Osteoblast (primary cell): ENCODE measurements at regions not wholly inside any gene's neighbourhood (a gene's known extent, or its start where the extent isn't known, plus 50 kb on each side); places are given as distances from the start of the nearest gene placed in this dataset.

Experiments used
- DNase-seq: peaks from one replicate; pipeline ENCODE4 v3.0.0; 2011; ENCODE audit warnings: low spot score, mixed read lengths; ENCODE audit not compliant: insufficient read length; ENCODE audit errors: missing footprints
- H2AFZ ChIP-seq: 2 replicates; pipeline ENCODE4 v1.6.0; 2011; ENCODE audit warnings: mild to moderate bottlenecking, low read length
- H3K27ac ChIP-seq: 2 replicates; pipeline ENCODE4 v1.5.1; 2011; ENCODE audit warnings: mild to moderate bottlenecking, low read depth, low read length, moderate library complexity
- H3K27me3 ChIP-seq: 2 replicates; pipeline ENCODE4 v1.6.0; 2012; ENCODE audit warnings: mild to moderate bottlenecking, control low read depth, inconsistent platforms, low read length, moderate library complexity; ENCODE audit not compliant: insufficient read depth
- H3K36me3 ChIP-seq: 2 replicates; pipeline ENCODE4 v1.5.1; 2011; ENCODE audit warnings: mild to moderate bottlenecking, low read length, control low read depth, moderate library complexity; ENCODE audit not compliant: insufficient read depth
- H3K4me1 ChIP-seq: 2 replicates; pipeline ENCODE4 v1.5.1; 2011; ENCODE audit warnings: mild to moderate bottlenecking, low read length, control low read depth, moderate library complexity; ENCODE audit not compliant: insufficient read depth
- H3K4me2 ChIP-seq: 2 replicates; pipeline ENCODE4 v1.6.0; 2011; ENCODE audit warnings: mild to moderate bottlenecking, low read length; ENCODE audit not compliant: insufficient read depth
- H3K4me3 ChIP-seq: fragments of 200-600 bp; sonication (generic); 3 replicates; pipeline ENCODE4 v1.5.1; 2012; ENCODE audit warnings: mild to moderate bottlenecking, low read length, inconsistent platforms; ENCODE audit not compliant: insufficient read depth
- H3K79me2 ChIP-seq: 2 replicates; pipeline ENCODE4 v1.6.0; 2012; ENCODE audit warnings: mild to moderate bottlenecking, low read length, control low read depth, inconsistent platforms; ENCODE audit not compliant: insufficient read depth
- H3K9me3 ChIP-seq: 2 replicates; pipeline ENCODE4 v1.5.1; 2011; ENCODE audit warnings: low read depth, low read length, control low read depth
- H4K20me1 ChIP-seq: 2 replicates; pipeline ENCODE4 v1.6.0; 2012; ENCODE audit warnings: mild to moderate bottlenecking, low read length, control low read depth; ENCODE audit not compliant: insufficient read depth
- CTCF ChIP-seq: IDR thresholded peaks from 2 replicates; pipeline ENCODE4 v1.5.1; 2011; ENCODE audit warnings: mild to moderate bottlenecking, low read depth, low read length, moderate library complexity; ENCODE audit errors: extremely low read depth

- H3K27ac ChIP-seq = no peak overlapping the region
- no peaks in the 10 kb centered on the region for H3K36me3 ChIP-seq
- no peak for TF ChIP-seq CTCF
- no peak overlapping the region for H3K4me2 ChIP-seq
- no peak overlapping the region for H3K4me3 ChIP-seq
- no peaks in the 10 kb centered on the region for H3K79me2 ChIP-seq
- H2AFZ ChIP-seq = no peak overlapping the region
- H3K27me3 ChIP-seq = no peaks in the 10 kb centered on the region
- no peak for DNase-seq
- H4K20me1 ChIP-seq = no peaks in the 10 kb centered on the region
- H3K4me1 ChIP-seq = no peaks in the 10 kb centered on the region
- H3K9me3 ChIP-seq = no peaks in the 10 kb centered on the region
Measured at GRCh38 chr10:108975459-108976058, 947.8 kb downstream of the XPNPEP1 start.

- H2AFZ ChIP-seq = no peak overlapping the region
- no peaks in the 10 kb centered on the region for H3K79me2 ChIP-seq
- H3K9me3 ChIP-seq = no peaks in the 10 kb centered on the region
- H3K27me3 ChIP-seq = no peaks in the 10 kb centered on the region
- no peaks in the 10 kb centered on the region for H4K20me1 ChIP-seq
- H3K4me2 ChIP-seq = no peak overlapping the region
- no peaks in the 10 kb centered on the region for H3K36me3 ChIP-seq
- DNase-seq = no peak
- no peak overlapping the region for H3K27ac ChIP-seq
- no peak overlapping the region for H3K4me3 ChIP-seq
- H3K4me1 ChIP-seq = no peaks in the 10 kb centered on the region
- TF ChIP-seq CTCF = no peak
Measured at GRCh38 chr10:108970016-108970415, 953.3 kb downstream of the XPNPEP1 start.

GRCh38 chr10:108966411-108966810 lies 956.9 kb downstream of the XPNPEP1 start:
- no peak overlapping the region for H3K4me2 ChIP-seq
- no peak overlapping the region for H3K4me3 ChIP-seq
- no peaks in the 10 kb centered on the region for H3K79me2 ChIP-seq
- H3K9me3 ChIP-seq = no peaks in the 10 kb centered on the region
- H3K36me3 ChIP-seq = no peaks in the 10 kb centered on the region
- no peaks in the 10 kb centered on the region for H3K27me3 ChIP-seq
- no peak overlapping the region for H3K27ac ChIP-seq
- DNase-seq = no peak
- H3K4me1 ChIP-seq = no peaks in the 10 kb centered on the region
- no peak overlapping the region for H2AFZ ChIP-seq
- H4K20me1 ChIP-seq = no peaks in the 10 kb centered on the region
- no peak for TF ChIP-seq CTCF

- H4K20me1 ChIP-seq = no peaks in the 10 kb centered on the region
Measured at GRCh38 chr10:108966005-108966404, 957.3 kb downstream of the XPNPEP1 start.

More at GRCh38 chr10:108966005-108966404, 957.3 kb downstream of the XPNPEP1 start:
- Histone ChIP-seq H3K79me2 (no peaks in the 10 kb centered on the region), H3K9me3 (no peaks in the 10 kb centered on the region), H2AFZ (no peak overlapping the region), H3K27ac (no peak overlapping the region), H3K4me1 (no peaks in the 10 kb centered on the region), H3K27me3 (no peaks in the 10 kb centered on the region), H3K36me3 (no peaks in the 10 kb centered on the region), H3K4me2 (no peak overlapping the region), H3K4me3 (no peak overlapping the region)
- TF ChIP-seq CTCF = no peak
- no peak for DNase-seq
